Head of caudate nucleus (tissue), 42 donors: ENCODE measurements at regions not wholly inside any gene's neighbourhood (a gene's known extent, or its start where the extent isn't known, plus 50 kb on each side); places are given as distances from the start of the nearest gene placed in this dataset.
A peak's percentile ranks its signal among the peaks of the same experiment; 100 is the strongest.
"Not testable (repeated sequence)": the region's sequence is repeated elsewhere in the genome, so short reads cannot be mapped to it uniquely, and the experiment has no call there.

ENCODE experiments used
- DNase-seq, 42 donors: peaks; one replicate each; pipeline versions ENCODE4 v3.0.0 to v3.0.0-alpha.2; 2020 to 2021; ENCODE audit warnings: mixed read lengths in 7 of 42
- intact Hi-C: fragments of 100-400 bp; cut with DNase I; formaldehyde crosslinking; loops from one replicate; pipeline ENCODE4 v1.15.0; 2022

- intact Hi-C loops, result no loop called here
- no peak for DNase-seq
These were observed 265.3 kb downstream of the KLF13 start for GRCh38 chr15:31591908-31592307.

- no peak for DNase-seq
- intact Hi-C loops, result no loop called here
These were observed 270.8 kb downstream of the KLF13 start for GRCh38 chr15:31597466-31597865.

- no peak for DNase-seq
- intact Hi-C loops, result no loop called here
These were observed 272.0 kb downstream of the KLF13 start for GRCh38 chr15:31598620-31599019.

- DNase-seq, result peak in 17 of 42 donors; percentile 16 to 61 (median 37)
- intact Hi-C loops, result no loop called here
These were observed 278.9 kb downstream of the KLF13 start for GRCh38 chr15:31605467-31605931.

GRCh38 chr15:31606194-31606669 lies 279.6 kb downstream of the KLF13 start:
- DNase-seq, result no peak
- intact Hi-C loops, result no loop called here

GRCh38 chr15:31606931-31607497 lies 280.4 kb downstream of the KLF13 start:
- DNase-seq, result no peak
- intact Hi-C loops, result no loop called here

- no peak for DNase-seq
These were observed 281.0 kb downstream of the KLF13 start for GRCh38 chr15:31607656-31608055.

GRCh38 chr15:31609258-31609681 lies 282.6 kb downstream of the KLF13 start:
- intact Hi-C loops, result no loop called here
- peak in 2 of 42 donors; percentile 12 to 57 for DNase-seq

More at GRCh38 chr15:31607656-31608055, 281.0 kb downstream of the KLF13 start:
- intact Hi-C loops, result no loop called here

GRCh38 chr15:31609906-31610305 lies 283.3 kb downstream of the KLF13 start:
- intact Hi-C loops, result no loop called here
- no peak for DNase-seq

GRCh38 chr15:31615643-31616415 lies 289.2 kb downstream of the KLF13 start:
- intact Hi-C loops, result no loop called here
- peak in 1 of 42 donors; percentile 5 for DNase-seq

GRCh38 chr15:31623297-31623696 lies 296.7 kb downstream of the KLF13 start:
- intact Hi-C loops, result not testable (repeated sequence)

GRCh38 chr15:31624115-31624514 lies 297.5 kb downstream of the KLF13 start:
- DNase-seq, intact Hi-C loops: not testable (repeated sequence)

More at GRCh38 chr15:31623297-31623696, 296.7 kb downstream of the KLF13 start:
- DNase-seq, result not testable (repeated sequence)

GRCh38 chr15:31635715-31636114 lies 309.1 kb downstream of the KLF13 start:
- DNase-seq, intact Hi-C loops: not testable (repeated sequence)

GRCh38 chr15:31636911-31637310 lies 310.3 kb downstream of the KLF13 start:
- DNase-seq, intact Hi-C loops: not testable (repeated sequence)

- intact Hi-C loops, DNase-seq: not testable (repeated sequence)
These were observed 317.3 kb downstream of the KLF13 start for GRCh38 chr15:31643955-31644354.

- intact Hi-C loops, DNase-seq: not testable (repeated sequence)
These were observed 318.1 kb downstream of the KLF13 start for GRCh38 chr15:31644761-31645160.

GRCh38 chr15:31647337-31647826 lies 320.7 kb downstream of the KLF13 start:
- DNase-seq, intact Hi-C loops: not testable (repeated sequence)

- intact Hi-C loops, DNase-seq: not testable (repeated sequence)
These were observed 323.0 kb downstream of the KLF13 start for GRCh38 chr15:31649634-31650033.

GRCh38 chr15:31650055-31650701 lies 323.5 kb downstream of the KLF13 start:
- DNase-seq, result peak in 37 of 42 donors; percentile 49 to 93 (median 81)
- intact Hi-C loops, result not testable (repeated sequence)
